NCI-H1694 treated with DMSO at 0.1 percent for 48 hours (cell line): ENCODE measurements at regions not wholly inside any gene's neighbourhood (a gene's known extent, or its start where the extent isn't known, plus 50 kb on each side); places are given as distances from the start of the nearest gene placed in this dataset.
"Not testable (repeated sequence)": the region's sequence is repeated elsewhere in the genome, so short reads cannot be mapped to it uniquely, and the experiment has no call there.

Source experiments
- DNase-seq: peaks from one replicate; lab custom pipeline; 2025; lab: John Stamatoyannopoulos, UW

DNA sequence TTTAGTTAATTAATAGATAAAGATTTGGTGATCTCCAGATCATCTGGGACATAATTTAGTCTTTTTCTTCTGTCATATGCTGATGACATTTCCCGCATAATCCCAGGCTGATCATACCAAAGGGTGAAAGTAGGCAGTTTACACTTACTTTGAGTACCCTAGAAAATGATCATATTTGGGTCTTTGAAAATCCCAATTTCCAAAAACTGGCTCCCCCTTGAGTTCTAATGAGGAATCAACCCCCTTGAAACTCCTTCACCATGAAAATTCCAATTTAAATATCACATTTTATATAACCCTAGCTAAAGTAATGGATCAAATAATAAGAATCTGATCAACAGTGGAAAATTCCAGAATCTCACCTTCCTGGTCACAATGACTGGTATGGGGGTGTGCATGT is 223.4 kb downstream of the NAF1 start:
- no peak for DNase-seq

DNA sequence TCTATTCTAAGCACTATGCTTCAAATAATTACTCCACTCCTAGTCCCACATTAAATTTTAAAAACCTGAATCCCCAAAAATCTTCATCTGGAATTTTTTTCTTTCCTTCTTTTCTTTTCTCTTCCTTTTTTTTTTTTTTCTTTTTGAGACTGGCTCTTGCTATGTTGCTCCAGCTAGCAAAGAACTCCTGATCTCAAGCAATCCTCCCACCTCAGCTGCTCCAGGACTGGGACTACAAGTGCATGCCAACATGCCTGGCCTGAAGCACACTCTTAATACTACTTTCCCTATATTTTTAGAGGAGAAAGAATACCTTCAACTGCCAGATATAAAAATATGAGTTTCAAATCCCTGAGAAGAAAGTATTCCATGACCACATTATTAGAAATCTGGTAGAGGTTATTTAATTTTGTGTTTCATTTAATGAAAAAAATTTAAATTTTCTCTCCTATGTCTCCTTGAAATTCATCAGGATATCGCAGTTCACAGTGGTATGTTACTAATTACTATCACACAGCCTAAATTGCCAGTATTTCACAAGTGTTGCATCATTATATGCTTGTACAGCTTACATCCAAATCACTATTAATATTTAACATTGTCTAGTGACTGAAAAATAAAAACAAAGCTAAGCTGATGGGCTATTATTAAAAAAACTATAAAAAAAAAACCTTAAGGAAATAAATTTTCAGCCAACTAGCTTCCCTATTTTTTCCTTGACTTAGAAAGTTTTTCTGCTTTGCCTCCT is 227.8 kb downstream of the NAF1 start:
- no peak for DNase-seq

DNA sequence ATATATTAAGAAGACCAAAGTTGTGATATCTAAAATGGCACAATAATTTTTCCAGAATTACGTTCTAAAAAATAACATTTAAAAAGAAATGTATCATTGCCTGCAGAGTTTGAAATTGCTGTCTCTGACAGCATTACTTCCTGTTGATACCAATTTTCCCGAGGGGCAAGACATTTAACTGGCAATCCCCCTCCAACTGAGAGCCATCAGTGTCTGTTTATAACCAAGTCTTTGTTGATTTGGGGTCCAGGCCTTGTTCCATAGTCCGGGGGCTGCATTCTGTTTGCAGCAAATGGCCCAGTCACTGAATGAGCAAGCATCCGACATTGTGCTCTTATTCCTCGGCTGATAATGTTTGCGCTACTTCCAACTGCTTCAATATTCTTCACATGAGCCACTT is 231.5 kb downstream of the NAF1 start:
- DNase-seq, result no peak

DNA sequence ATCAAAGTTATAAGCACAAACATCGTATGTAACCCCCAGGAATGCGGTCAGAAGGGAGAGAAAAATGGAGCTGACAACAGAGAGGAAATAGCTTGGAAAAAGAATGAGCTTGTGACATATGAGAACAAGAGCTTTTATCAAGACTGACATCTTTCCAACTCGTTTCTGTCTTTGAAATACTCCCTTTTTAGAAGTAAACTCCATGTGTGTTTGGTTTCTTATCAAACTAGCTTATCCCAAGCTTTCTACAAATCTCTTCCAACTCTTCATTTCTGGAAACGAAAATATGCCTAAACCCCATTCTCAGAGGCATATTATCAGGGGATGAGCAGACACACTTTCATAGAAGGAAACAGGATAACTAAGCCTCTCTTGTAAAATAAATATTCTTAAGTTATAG is 235.4 kb downstream of the NAF1 start:
- no peak for DNase-seq

DNA sequence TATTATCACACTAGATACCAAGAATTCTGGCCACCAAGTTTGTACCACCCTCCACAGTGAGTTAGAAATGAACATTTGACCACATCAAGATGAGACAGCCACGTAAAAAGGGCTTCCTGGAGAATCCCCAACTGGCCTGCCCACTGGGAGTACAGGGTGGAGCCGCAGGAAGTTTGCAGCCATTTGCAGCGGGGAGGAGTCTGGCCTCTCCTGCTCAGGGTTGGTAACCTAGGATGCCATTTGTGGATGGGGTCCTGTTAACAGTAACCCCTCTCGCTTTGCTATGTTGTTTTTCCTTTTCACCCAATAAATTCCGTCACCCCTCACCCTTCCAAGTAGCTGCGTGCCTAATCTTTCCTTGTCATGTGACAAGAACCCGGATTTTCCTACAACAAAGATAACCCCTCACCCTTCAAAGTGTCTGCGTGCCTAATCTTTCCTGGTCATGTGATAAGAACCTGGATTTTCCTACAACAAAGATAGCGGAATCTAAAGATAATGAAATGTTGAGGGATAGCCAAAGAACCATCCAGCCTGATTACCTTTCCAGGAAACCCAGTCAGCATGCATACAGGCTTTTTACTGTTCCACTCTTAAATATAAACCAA is 245.4 kb downstream of the NAF1 start:
- DNase-seq, result no peak

DNA sequence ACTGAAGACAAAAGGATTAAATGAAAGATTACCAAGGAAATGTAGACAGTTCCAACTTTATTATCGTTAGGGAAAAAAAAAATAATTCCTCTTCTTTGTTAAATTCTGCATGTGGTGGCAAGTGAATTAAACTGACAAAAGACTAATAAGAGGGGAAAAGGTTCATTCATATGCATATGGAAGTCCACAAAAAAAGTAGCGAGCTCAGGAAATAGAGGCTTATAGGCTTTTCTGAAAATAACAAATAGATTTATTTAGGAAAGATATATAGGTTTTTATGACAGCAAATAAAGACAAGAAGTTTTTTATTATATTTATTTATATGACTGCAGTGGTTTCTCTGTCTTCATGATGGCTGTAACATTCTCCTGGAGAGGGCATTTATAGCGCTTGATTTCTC is 246.0 kb downstream of the NAF1 start:
- no peak for DNase-seq

DNA sequence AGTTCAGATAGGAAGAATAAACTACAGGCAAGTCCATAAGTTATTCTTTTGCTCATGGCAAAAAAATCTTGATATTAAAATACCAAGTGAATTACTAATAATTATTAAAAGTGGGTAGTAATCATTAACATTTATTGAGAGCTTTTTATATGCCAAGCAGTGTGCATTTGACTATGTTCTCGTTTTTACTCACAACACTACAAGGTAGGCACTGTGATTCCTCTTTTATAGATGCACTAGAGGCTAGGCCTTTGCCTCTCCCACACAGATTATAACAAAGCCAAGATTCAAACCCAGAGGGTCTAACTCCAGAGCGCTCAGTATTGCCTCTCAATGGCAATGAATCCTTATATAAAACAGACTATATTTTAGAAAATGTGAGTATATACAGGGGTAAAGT is 254.2 kb downstream of the NAF1 start:
- DNase-seq, result no peak

DNA sequence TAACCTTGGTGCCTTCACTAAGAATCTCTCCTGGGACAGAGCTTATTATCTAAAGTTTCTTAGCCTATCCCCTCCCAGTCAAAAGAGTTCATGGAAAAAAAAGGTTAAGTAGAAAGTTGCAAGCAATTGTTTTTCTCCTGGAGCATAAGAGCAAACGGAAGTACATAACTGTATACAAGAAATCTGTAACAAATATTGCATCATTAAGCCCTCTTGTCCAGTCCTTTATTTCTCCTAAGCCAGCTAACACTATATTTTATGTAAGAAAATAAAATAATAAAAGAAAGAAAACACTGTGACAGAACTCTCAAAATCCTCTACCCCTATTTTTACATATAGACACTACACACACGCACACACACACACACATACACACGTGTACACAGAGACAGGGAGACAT is 255.3 kb downstream of the NAF1 start:
- DNase-seq, result no peak

DNA sequence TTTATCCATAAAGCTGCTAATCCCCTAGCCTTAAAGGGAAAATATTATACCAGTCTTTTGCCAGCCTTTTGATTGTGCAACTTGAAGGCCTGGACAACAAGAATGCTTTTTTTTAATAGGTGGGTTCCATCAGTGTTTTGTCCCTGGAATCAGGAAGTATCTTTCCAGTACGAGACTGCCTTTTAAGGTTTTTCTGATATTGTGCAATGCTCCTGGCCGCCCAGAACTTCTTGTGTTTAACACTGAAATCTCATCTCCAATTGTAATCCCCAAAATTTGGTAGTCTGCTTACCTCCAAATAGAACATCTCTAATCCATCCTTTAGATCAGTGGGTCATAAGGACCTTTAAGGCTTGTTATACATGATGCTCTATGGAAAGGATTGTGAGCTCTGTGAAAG is 256.7 kb downstream of the NAF1 start:
- DNase-seq, result no peak

DNA sequence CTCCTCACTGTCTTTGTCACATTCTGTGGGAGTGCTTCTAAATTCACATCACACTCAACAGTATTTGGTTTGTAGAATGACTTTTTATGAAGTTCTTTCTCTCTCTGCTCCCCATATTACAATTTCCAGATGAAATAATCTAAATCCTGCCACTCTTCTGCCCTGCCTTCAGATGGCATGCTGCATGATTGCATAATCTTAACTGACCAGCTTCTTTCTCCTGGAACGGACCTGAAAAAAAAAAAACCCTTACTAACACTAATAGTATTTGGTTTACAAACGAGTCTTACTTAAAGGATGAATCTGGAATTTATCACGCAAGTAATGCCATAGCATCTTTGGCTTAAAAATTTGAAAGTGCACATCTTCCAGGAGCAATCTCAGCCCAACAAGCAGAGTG is 272.3 kb downstream of the NAF1 start:
- no peak for DNase-seq

DNA sequence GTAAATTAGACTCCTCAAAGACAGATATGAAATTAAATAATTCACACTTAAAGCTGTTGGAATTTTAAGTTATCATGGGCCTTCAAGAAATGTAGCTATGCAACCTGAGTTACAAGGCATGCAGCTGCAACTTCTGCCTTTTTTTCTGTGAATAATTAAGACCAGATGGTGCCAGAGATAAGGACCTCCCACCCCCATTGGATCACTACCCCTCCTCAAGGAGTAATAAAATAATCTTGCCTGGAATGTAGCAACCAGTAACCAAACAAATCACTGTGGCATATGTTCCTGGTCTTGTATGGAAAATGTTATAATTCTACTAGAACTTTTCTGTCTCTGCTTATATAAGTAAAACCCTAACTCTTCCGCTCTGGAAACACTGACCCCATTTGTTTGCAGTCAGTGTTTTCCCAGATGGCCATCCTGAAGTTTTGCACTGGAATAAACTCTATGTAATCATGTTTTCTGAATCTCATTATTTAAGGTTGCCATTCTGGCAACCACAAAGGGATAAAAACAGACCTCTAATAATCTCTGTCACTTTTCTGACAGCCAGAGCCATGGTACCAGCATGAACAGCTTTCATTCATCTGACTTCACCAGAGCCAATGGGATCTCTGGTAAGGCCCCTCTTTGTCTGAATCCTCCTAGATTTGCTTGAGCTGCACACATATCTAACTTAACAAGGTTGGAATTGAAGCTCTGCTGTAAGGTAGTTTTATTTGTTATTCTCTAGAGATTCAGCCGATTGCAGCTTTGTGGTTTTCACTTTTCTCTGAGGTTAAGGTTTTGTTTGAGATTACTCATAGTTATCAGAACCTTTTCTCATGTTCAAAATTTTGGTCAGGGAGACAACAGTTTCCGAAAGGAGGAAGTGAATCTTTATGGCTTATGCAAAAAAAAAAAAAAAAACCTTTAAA is 274.6 kb downstream of the NAF1 start:
- DNase-seq, result no peak

DNA sequence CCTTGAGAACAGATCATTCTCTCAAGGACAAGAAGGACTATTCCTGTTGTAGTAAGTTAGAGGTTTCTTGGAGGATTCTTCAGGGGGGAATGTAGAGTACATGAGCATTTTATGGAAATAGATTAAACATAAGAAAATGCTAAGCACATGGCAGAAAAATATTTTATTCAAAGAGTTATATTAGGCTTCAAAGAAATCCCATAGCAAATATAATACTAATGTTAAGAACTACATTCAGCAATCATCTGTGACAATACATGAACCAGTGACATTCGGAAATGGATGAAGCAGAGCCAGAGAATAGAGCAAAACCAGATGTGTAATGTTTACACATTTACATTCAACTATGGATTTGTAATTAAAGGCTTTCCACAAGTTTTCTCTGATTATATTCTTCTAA is 288.6 kb downstream of the NAF1 start:
- no peak for DNase-seq

DNA sequence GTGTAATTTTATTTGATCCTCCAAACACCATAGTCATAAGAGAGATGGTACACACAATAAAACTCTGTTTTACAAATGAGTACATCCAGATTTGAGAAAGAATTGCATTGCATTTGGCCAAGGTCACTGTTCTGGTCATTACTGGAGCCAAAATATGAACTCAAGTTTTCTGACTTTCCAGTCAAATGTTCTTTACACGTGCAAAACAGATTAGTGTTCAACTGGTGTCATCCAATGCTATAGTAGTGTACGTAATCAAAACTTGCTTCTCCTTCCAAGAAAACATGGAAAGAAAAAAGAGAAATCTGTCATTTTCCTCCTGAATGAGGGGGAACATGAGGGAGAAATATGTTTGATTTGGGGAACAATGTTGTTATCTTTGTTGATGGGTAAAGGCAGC is 291.9 kb downstream of the NAF1 start:
- no peak for DNase-seq

DNA sequence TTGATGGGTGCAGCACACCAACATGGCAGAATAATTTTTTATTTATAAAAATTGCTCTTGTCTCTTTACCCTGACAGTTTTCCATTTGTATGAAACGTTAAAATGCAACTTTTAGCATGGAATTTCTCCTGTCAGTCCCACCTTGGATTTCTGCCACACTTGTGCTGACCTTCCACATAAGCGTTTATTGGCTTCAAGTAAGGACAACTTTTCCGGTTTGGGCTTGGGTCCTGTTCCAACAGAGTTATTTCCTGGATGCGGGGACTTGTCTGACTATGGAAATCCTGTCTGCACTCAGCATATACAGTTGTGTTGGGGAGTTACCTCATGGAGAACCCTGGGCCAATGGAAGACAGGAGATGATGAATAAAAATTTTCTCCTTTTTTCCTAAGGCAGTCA is 294.7 kb downstream of the NAF1 start:
- DNase-seq, result no peak

DNA sequence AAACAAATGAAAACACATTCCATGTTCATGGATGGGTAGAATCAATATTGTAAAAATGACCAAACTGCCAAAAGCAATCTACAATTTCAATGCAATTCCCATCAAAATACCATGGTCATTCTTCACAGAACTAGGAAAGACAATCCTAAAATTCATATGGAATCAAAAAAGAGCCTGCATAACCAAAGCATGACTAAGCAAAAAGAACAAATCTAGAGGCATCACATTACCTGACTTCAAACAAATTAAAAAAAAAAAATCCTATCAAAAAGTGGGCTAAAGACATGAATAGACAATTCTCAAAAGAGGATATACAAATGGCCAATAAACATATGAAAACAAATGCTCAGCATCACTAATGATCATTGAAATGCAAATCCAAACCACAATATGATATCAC is 297.5 kb downstream of the NAF1 start:
- DNase-seq, result no peak

DNA sequence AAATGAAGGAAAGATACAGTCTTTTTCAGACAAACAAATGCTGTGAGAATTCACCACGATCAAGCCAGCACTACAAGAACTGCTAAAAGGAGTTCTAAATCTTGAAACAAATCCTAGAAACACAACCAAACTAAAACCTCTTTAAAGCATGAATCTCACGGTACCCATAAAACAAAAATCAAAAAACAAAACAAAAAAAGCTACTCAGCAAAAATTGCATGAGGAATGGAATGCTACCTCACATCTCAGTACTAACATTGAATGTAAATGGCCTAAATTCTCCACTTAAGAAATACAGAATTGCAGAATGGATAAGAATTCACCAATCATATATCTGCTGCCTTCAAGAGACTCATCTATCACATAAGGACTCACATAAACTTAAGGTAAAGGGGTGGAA is 300.1 kb downstream of the NAF1 start:
- DNase-seq, result no peak

DNA sequence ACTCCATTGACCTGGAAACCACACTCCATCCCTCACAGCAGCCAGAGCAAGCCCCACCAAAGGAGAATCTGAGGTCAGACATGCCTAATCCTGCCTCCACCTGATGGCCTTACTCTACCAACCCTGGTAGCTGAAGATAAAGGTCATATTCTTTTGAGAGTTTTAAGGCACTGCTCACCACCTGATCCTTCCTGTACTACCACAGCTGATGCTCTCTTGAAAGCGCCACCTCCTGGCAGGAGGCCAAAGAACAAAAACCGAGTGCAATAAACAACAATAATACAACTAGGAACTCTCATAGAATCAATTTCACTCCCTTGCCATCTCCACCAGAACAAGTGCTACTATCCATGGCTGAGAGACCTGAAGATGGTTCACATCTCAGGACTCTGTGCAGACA is 301.6 kb downstream of the NAF1 start:
- no peak for DNase-seq

DNA sequence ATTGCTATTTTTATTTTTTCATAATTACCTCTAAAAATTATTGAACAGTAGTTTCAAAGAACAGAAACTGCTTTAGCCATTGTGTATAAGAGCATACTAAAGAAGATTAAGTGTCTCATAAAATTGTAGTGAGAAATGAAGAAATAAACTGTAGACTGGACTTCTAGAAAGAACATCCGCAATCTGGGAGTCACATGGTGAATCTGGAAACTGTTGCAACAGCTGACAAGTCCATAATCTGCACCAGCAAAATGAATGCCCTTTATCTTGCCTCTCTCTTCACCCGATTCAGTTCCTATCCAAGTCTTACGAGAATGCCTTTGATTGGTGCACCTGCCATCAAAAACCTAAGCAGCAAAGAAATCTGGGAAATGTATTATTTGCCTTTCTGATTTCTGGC is 312.9 kb downstream of the NAF1 start:
- DNase-seq, result no peak

DNA sequence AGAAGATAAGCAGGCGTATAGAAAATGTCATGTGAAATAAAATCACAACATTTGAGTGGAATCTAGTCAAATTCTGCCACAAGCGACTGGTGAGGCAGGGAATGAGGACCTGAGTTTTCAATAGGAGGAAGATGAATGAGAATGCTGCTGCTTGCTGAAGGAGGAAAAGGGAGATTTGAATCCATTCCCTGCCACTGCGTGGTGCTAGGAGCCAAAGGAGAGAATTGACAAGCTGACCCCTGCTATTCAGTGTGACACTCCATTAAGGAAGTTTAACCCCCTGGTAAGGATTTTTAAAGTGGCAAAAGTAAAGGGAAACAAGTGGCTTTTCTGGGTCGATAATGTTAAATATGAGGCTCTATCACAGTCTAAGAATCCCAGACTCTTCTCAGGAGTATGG is 314.0 kb downstream of the NAF1 start:
- DNase-seq, result no peak

DNA sequence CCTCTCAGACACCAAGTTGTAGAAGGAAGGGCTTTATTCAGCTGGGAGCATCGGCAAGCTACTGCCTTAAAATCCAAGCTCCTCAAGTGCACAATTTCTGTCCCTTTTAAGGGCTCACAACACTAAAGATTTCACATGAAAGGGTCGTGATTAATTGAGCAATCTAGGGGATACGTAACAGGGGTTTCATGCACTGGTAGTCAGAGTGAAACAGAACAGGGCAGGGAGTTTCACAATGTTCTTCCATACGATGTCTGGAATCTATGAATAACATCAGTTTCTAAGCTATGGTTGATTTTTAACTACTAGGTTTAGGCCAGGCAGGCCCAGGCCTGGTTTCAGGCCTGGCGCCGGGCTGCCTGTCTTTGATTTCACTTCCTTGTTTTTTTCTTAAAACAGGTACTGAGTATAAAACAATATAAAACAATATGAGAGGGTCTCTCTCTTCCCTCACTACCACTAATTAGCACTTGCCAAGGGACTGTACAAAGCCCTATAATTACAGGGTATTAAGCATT is 315.4 kb downstream of the NAF1 start:
- DNase-seq, result not testable (repeated sequence)

DNA sequence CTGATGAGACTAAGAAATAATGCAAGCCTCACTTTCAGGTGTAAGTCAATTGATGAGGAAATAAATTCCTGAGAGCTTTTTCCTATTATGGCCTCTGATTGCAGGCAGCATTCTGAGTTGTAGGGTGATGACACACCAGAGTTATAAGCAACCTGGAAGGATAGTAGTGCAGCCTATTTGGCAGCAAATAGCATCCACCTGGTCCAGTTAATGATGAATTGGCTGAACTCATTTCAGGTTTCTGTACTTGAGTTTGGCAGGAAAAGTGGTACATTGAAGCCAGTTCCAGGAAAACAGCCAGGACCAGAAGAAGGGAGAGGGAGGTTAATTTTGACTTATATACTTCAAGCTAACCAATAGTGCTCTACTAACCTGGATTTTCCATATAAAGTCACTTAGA is 316.8 kb downstream of the NAF1 start:
- no peak for DNase-seq

DNA sequence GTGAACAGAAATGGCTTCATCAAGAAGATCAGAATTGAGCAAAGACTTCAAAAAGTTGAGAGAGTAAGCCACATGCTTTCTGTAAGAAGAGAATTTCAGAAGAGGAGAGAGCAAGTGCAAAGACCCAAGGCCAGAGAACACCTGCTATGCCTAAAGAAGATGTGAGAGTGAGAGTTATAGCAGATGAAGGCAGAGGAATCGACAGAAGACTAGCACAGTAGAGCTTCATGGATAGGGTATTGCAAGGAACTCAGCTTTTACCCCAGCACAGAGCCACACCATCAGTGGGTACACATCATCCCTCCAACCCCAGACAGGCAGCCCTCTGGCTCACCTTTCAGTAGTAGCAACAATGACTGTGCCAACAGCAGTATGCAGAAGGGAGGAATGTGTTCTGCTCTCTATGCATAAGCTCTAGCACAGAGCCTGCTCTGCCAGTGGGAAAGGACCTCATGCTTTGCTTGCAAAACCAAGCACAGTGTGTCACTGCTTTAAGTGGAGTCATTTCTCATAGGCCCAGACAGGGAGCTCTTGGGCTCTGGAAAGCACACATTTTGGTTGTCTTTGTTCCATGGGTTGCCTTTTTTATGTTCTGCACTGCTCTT is 318.6 kb downstream of the NAF1 start:
- DNase-seq, result no peak
